NCI-H1417 (cell line): ENCODE measurements at regions not wholly inside any gene's neighbourhood (a gene's known extent, or its start where the extent isn't known, plus 50 kb on each side); places are given as distances from the start of the nearest gene placed in this dataset.
"Not testable (repeated sequence)": the region's sequence is repeated elsewhere in the genome, so short reads cannot be mapped to it uniquely, and the experiment has no call there.

Experiments
- DNase-seq, 3 experiments: peaks; one replicate each; lab custom pipeline; 2025; lab: John Stamatoyannopoulos, UW

- peak in 1 of 3 experiments; percentile 56 for DNase-seq
These were observed 2130.9 kb upstream of the PCDH20 start for GRCh38 chr13:63546524-63546923.

- DNase-seq = no peak
These were observed 2127.1 kb upstream of the PCDH20 start for GRCh38 chr13:63542770-63543169.

GRCh38 chr13:63541336-63541735 lies 2125.7 kb upstream of the PCDH20 start:
- no peak for DNase-seq

- peak in 1 of 3 experiments; percentile 25 for DNase-seq
These were observed 2124.4 kb upstream of the PCDH20 start for GRCh38 chr13:63540061-63540460.

- DNase-seq = peak in 2 of 3 experiments; percentile 38 to 88
These were observed 2101.7 kb upstream of the PCDH20 start for GRCh38 chr13:63517371-63517770.

- no peak for DNase-seq
These were observed 2100.5 kb upstream of the PCDH20 start for GRCh38 chr13:63516124-63516523.

GRCh38 chr13:63514886-63515285 lies 2099.2 kb upstream of the PCDH20 start:
- peak in 1 of 3 experiments; percentile 53 for DNase-seq

GRCh38 chr13:63512095-63512494 lies 2096.4 kb upstream of the PCDH20 start:
- DNase-seq = no peak

GRCh38 chr13:63501702-63502101 lies 2086.1 kb upstream of the PCDH20 start:
- no peak for DNase-seq

GRCh38 chr13:63497601-63498000 lies 2082.0 kb upstream of the PCDH20 start:
- no peak for DNase-seq

- no peak for DNase-seq
These were observed 2077.0 kb upstream of the PCDH20 start for GRCh38 chr13:63492604-63493003.

- DNase-seq = no peak
These were observed 2074.5 kb upstream of the PCDH20 start for GRCh38 chr13:63490149-63490548.

- DNase-seq = peak in 1 of 3 experiments; percentile 41
These were observed 2065.7 kb upstream of the PCDH20 start for GRCh38 chr13:63481334-63481733.

GRCh38 chr13:63472711-63473110 lies 2057.1 kb upstream of the PCDH20 start:
- peak in 1 of 3 experiments; percentile 19 for DNase-seq

- DNase-seq = no peak
These were observed 2048.3 kb upstream of the PCDH20 start for GRCh38 chr13:63463782-63464610.

- no peak for DNase-seq
These were observed 2044.9 kb upstream of the PCDH20 start for GRCh38 chr13:63460462-63461090.

GRCh38 chr13:63457186-63457585 lies 2041.5 kb upstream of the PCDH20 start:
- no peak for DNase-seq

GRCh38 chr13:63455938-63456337 lies 2040.3 kb upstream of the PCDH20 start:
- DNase-seq = no peak

GRCh38 chr13:63449550-63449949 lies 2033.9 kb upstream of the PCDH20 start:
- peak in 2 of 3 experiments; percentile 38 to 79 for DNase-seq

- DNase-seq = no peak
These were observed 2033.0 kb upstream of the PCDH20 start for GRCh38 chr13:63448692-63449091.

- DNase-seq = no peak
These were observed 2030.7 kb upstream of the PCDH20 start for GRCh38 chr13:63446329-63446728.

- not testable (repeated sequence) for DNase-seq
These were observed 2028.6 kb upstream of the PCDH20 start for GRCh38 chr13:63444225-63444624.

- no peak for DNase-seq
These were observed 2023.3 kb upstream of the PCDH20 start for GRCh38 chr13:63438951-63439350.
